Endothelial cell of umbilical vein (primary cell): ENCODE measurements at regions not wholly inside any gene's neighbourhood (a gene's known extent, or its start where the extent isn't known, plus 50 kb on each side); places are given as distances from the start of the nearest gene placed in this dataset.

Experiments used
- BruUV-seq: library from RNA; stranded (reverse); fragments of 400-500 nt; replicated peaks from 2 replicates; lab custom pipeline; 2021; lab: Mats Ljungman, UMichigan
- CTCF ChIA-PET: fragments of 300-600, 350-600 bp; sonication (Branson Sonifier 250); formaldehyde crosslinking; loops from one replicate; lab custom pipeline; 2021; ENCODE audit warnings: antibody characterized with exemption, inconsistent platforms; lab: Charles Lee
- POLR2A ChIA-PET: fragments of 300-600, 350-600 bp; sonication (Branson Sonifier 250); formaldehyde crosslinking; loops from one replicate; lab custom pipeline; 2021; ENCODE audit warnings: antibody characterized with exemption, inconsistent platforms; lab: Charles Lee
- DNase-seq: peaks from one replicate; pipeline ENCODE4 v3.0.0-alpha.2; 2011; ENCODE audit warnings: low read depth, low spot score
- FAIRE-seq: peaks from 2 replicates; lab custom pipeline; 2011; peaks lifted over from hg19 to GRCh38; lab: Jason Lieb, UNC
- H2AFZ ChIP-seq: 2 replicates; pipeline ENCODE4 v1.6.0; 2012; ENCODE audit warnings: low read depth, low read length, control low read depth, inconsistent platforms
- H3K27ac ChIP-seq: 2 replicates; pipeline ENCODE4 v1.5.1; 2011; ENCODE audit warnings: low read depth, mild to moderate bottlenecking, control low read depth, low read length, moderate library complexity; ENCODE audit not compliant: insufficient read depth
- H3K27me3 ChIP-seq, 2 experiments: 2 replicates each; pipeline versions ENCODE4 v1.6.0 to v1.6.1; 2011; ENCODE audit warnings: low read length in 2 of 2, mixed read lengths in 1 of 2; ENCODE audit not compliant: control insufficient read depth in 2 of 2, insufficient read depth in 2 of 2
- H3K36me3 ChIP-seq, 2 experiments: 2 replicates in 1 of 2; 3 replicates in 1 of 2; pipeline ENCODE4 v1.5.1; 2011; ENCODE audit warnings: low read length in 2 of 2, mild to moderate bottlenecking in 1 of 2, moderate library complexity in 1 of 2; ENCODE audit not compliant: control insufficient read depth in 2 of 2, insufficient read depth in 2 of 2; ENCODE audit errors: extremely low read depth in 1 of 2
- H3K4me1 ChIP-seq: 3 replicates; pipeline ENCODE4 v1.5.1; 2011; ENCODE audit warnings: mild to moderate bottlenecking, low read length; ENCODE audit not compliant: control insufficient read depth, insufficient read depth; ENCODE audit errors: extremely low read depth
- H3K4me2 ChIP-seq: 2 replicates; pipeline ENCODE4 v1.6.1; 2011; ENCODE audit warnings: low read length, control low read depth, mixed read lengths; ENCODE audit not compliant: insufficient read depth
- H3K4me3 ChIP-seq, 3 experiments: fragments of 200-600 bp in 1 of 3; sonication (generic), shearing (Covaris generic) in 1 of 3; replicated peaks in 1 of 3; 2 replicates each; pipeline ENCODE4 v1.5.1; 2011 to 2016; ENCODE audit warnings: control low read depth in 3 of 3, low read length in 3 of 3, mild to moderate bottlenecking in 2 of 3, inconsistent platforms in 1 of 3, low read depth in 1 of 3, moderate library complexity in 1 of 3; ENCODE audit not compliant: insufficient read depth in 1 of 3
- H3K79me2 ChIP-seq: 2 replicates; pipeline ENCODE4 v1.6.0; 2012; ENCODE audit warnings: low read length, inconsistent platforms; ENCODE audit not compliant: control insufficient read depth, insufficient read depth
- H3K9ac ChIP-seq: replicated peaks from 2 replicates; pipeline ENCODE3; 2011; ENCODE audit warnings: low read length, control low read depth; ENCODE audit not compliant: insufficient read depth; ENCODE audit errors: extremely low read depth
- H3K9me1 ChIP-seq: replicated peaks from 3 replicates; pipeline ENCODE4 v1.6.0; 2011; ENCODE audit warnings: mild to moderate bottlenecking, low read length; ENCODE audit not compliant: control insufficient read depth, insufficient read depth; ENCODE audit errors: extremely low read depth
- H3K9me3 ChIP-seq: replicated peaks from 2 replicates; pipeline ENCODE4 v1.5.1; 2012; ENCODE audit warnings: low read length, inconsistent platforms; ENCODE audit not compliant: control insufficient read depth, insufficient read depth
- H4K20me1 ChIP-seq: replicated peaks from 2 replicates; pipeline ENCODE3; 2011; ENCODE audit warnings: mild to moderate bottlenecking, low read length; ENCODE audit not compliant: control insufficient read depth, insufficient read depth; ENCODE audit errors: extremely low read depth
- CTCF ChIP-seq, 2 donors: IDR thresholded peaks; 1 replicate in 1 of 2; 2 replicates in 1 of 2; pipeline ENCODE4 v1.5.1; 2011; ENCODE audit warnings: low read length in 2 of 2, mild to moderate bottlenecking in 2 of 2, moderate library complexity in 2 of 2, control low read depth in 1 of 2, inconsistent platforms in 1 of 2, low read depth in 1 of 2; ENCODE audit not compliant: insufficient read depth in 1 of 2; ENCODE audit errors: extremely low read depth in 1 of 2
- EZH2 ChIP-seq: IDR thresholded peaks from 2 replicates; pipeline ENCODE4 v1.6.1; 2012; ENCODE audit warnings: borderline replicate concordance, low read depth, mild to moderate bottlenecking, moderate library complexity, low read length, inconsistent platforms; ENCODE audit not compliant: severe bottlenecking
- FOS ChIP-seq: IDR thresholded peaks from 2 replicates; pipeline ENCODE4 v1.6.1; 2011; ENCODE audit warnings: mild to moderate bottlenecking, low read length, moderate library complexity, borderline replicate concordance; ENCODE audit not compliant: insufficient read depth
- GATA2 ChIP-seq: IDR thresholded peaks from 2 replicates; pipeline ENCODE4 v1.7.0; 2011; ENCODE audit warnings: low read depth, mild to moderate bottlenecking, moderate library complexity, mixed read lengths, low read length; ENCODE audit not compliant: insufficient read length, insufficient read depth
- JUN ChIP-seq: IDR thresholded peaks from 2 replicates; pipeline ENCODE4 v1.6.1; 2011; ENCODE audit warnings: borderline replicate concordance, low read depth; ENCODE audit not compliant: insufficient read length, insufficient read depth
- MAX ChIP-seq: IDR thresholded peaks from 2 replicates; pipeline ENCODE4 v1.6.1; 2011; ENCODE audit not compliant: insufficient read depth, insufficient read length
- MYC ChIP-seq: IDR thresholded peaks from one replicate; pipeline ENCODE4 v1.6.1; 2011; ENCODE audit warnings: mild to moderate bottlenecking, low read depth, low read length
- POLR2A ChIP-seq: IDR thresholded peaks from 2 replicates; pipeline ENCODE4 v1.6.1; 2012; ENCODE audit warnings: low read depth, mild to moderate bottlenecking, control low read depth, low read length
- POLR2AphosphoS5 ChIP-seq: IDR thresholded peaks from 2 replicates; pipeline ENCODE4 v1.6.1; 2012; ENCODE audit warnings: low read depth, mild to moderate bottlenecking, control low read depth, low read length, moderate library complexity; ENCODE audit not compliant: insufficient read depth
- dilution Hi-C: fragments of 300-500 bp; cut with MboI; formaldehyde crosslinking; loops from one replicate; pipeline ENCODE4 v1.15.0; 2019; ENCODE audit warnings: low sequenced_read_pairs; ENCODE audit not compliant: extremely low pct_ligation_motif_present
- intact Hi-C: fragments of 100-400 bp; cut with micrococcal nuclease; formaldehyde crosslinking; loops from one replicate; pipeline ENCODE4 v1.10.0; 2022

- no peak for FAIRE-seq
- Histone ChIP-seq H3K36me3 (no peaks in the 10 kb centered on the region), H3K27me3 (no peaks in the 10 kb centered on the region), H3K9me3 (peaks cover 5% of the 10 kb centered on the region), H3K27ac (no peak overlapping the region), H3K9ac (no peak overlapping the region), H3K4me3 (no peak overlapping the region), H3K4me2 (no peak overlapping the region), H2AFZ (no peak overlapping the region), H3K4me1 (no peaks in the 10 kb centered on the region), H3K9me1 (no peaks in the 10 kb centered on the region), H3K79me2 (no peaks in the 10 kb centered on the region), H4K20me1 (no peaks in the 10 kb centered on the region)
- no TSS peak for BruUV-seq
- ChIA-PET POLR2A (no interaction called here), CTCF (no interaction called here)
- no peak for TF ChIP-seq EZH2
- no peak for TF ChIP-seq MYC
- TF ChIP-seq FOS: no peak
- TF ChIP-seq MAX: no peak
- TF ChIP-seq GATA2: no peak
- TF ChIP-seq JUN: no peak
- dilution Hi-C loops (no loop called here), intact Hi-C loops (no loop called here)
- DNase-seq: no peak
Observed at GRCh38 chr22:47450876-47451475, 688.5 kb downstream of the TBC1D22A start.

GRCh38 chr22:47449508-47450270, 687.2 kb downstream of the TBC1D22A start:
- intact Hi-C loops (no loop called here), dilution Hi-C loops (no loop called here)
- Histone ChIP-seq H3K79me2 (no peaks in the 10 kb centered on the region), H3K9ac (no peak overlapping the region), H3K4me2 (no peak overlapping the region), H3K4me1 (no peaks in the 10 kb centered on the region), H4K20me1 (no peaks in the 10 kb centered on the region), H2AFZ (no peak overlapping the region), H3K4me3 (no peak overlapping the region), H3K9me1 (no peaks in the 10 kb centered on the region), H3K36me3 (no peaks in the 10 kb centered on the region), H3K27me3 (no peaks in the 10 kb centered on the region), H3K27ac (no peak overlapping the region), H3K9me3 (peaks cover 8% of the 10 kb centered on the region)
- FAIRE-seq: no peak
- TF ChIP-seq EZH2 (no peak), MYC (no peak), CTCF (IDR thresholded peaks at IDR 0.05; ENCODE audit: extremely low read depth in 1 of 2, insufficient read depth in 1 of 2, low read depth in 1 of 2, low read length in 2 of 2) (no peak), MAX (no peak), POLR2AphosphoS5 (no peak), GATA2 (no peak), POLR2A (no peak), FOS (no peak), JUN (no peak)
- no peak for DNase-seq
- BruUV-seq: no TSS peak
- ChIA-PET CTCF (no interaction called here), POLR2A (no interaction called here)
